IgD-negative memory B cell (primary cell): ENCODE measurements at regions not wholly inside any gene's neighbourhood (a gene's known extent, or its start where the extent isn't known, plus 50 kb on each side); places are given as distances from the start of the nearest gene placed in this dataset.

ENCODE experiments used
- H3K27ac Mint-ChIP-seq, 3 donors: one replicate each; pipeline ENCODE4 v1.8.0; 2020 to 2022; ENCODE audit warnings: mild to moderate bottlenecking in 3 of 3, mixed read lengths in 3 of 3, moderate library complexity in 1 of 3
- H3K27me3 Mint-ChIP-seq: one replicate; pipeline ENCODE4 v1.8.0; 2021; ENCODE audit warnings: mixed read lengths
- H3K36me3 Mint-ChIP-seq: one replicate; pipeline ENCODE4 v1.8.0; 2020; ENCODE audit warnings: mild to moderate bottlenecking, mixed read lengths
- H3K4me1 Mint-ChIP-seq, 3 donors: one replicate each; pipeline ENCODE4 v1.8.0; 2020 to 2022; ENCODE audit warnings: mixed read lengths in 3 of 3, mild to moderate bottlenecking in 1 of 3
- H3K4me3 Mint-ChIP-seq, 4 donors: one replicate each; pipeline ENCODE4 v1.8.0; 2020 to 2022; ENCODE audit warnings: mild to moderate bottlenecking in 4 of 4, mixed read lengths in 4 of 4, moderate library complexity in 3 of 4
- H3K9me3 Mint-ChIP-seq, 3 donors: one replicate each; pipeline ENCODE4 v1.8.0; 2020 to 2021; ENCODE audit warnings: mixed read lengths in 3 of 3, mild to moderate bottlenecking in 1 of 3

- Mint-ChIP-seq H3K36me3 (no peaks in the 10 kb centered on the region), H3K27me3 (peaks cover 13% of the 10 kb centered on the region), H3K9me3 (peaks cover 0 to 13% (median 8%) of the 10 kb centered on the region in 3 donors), H3K4me1 (no peaks in the 10 kb centered on the region), H3K4me3 (no peak overlapping the region), H3K27ac (no peak overlapping the region)
These were observed 105.4 kb downstream of the TTC8 start for GRCh38 chr14:88929656-88930436.

DNA sequence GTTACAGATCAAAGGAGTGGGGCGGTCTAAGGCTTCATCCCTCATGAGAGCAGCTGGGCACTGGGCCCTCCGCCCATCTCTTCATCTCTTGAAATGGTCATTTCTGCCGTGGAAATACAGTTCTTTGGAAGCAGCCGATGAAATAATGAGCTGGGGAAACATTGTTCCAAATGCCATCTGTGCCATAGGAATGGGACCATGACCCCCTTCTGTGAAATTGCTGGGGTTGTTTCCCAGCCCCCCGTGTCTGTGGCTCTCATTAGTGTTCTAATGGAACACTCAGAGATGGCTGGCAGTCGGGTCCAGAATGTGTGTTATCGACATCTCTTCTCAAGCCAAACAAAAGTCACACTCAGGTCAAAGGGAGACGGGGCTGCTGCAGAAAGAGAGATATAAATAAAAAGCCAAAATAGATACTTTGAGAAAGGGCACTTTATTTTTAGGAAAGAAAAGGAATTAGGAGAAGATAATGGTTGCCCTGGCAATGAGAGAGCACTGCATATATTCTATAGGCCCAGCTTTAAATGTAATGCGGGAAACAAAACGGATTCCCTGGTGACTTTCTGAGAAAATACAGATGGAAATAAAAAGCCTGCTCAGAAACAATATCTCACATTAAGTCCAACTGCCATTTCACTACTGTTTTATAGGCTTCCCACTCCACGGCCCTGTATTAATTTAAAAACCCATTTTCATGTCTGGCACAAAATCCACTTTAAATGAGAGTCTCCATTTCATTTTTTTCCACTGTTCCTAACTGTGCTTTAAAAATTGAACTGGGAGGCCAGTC is 107.1 kb downstream of the TTC8 start:
- Mint-ChIP-seq H3K4me3 (no peak overlapping the region), H3K27me3 (peaks cover 6% of the 10 kb centered on the region), H3K27ac (no peak overlapping the region), H3K4me1 (no peaks in the 10 kb centered on the region), H3K36me3 (no peaks in the 10 kb centered on the region), H3K9me3 (peaks cover 0 to 9% (median 7%) of the 10 kb centered on the region in 3 donors)

DNA sequence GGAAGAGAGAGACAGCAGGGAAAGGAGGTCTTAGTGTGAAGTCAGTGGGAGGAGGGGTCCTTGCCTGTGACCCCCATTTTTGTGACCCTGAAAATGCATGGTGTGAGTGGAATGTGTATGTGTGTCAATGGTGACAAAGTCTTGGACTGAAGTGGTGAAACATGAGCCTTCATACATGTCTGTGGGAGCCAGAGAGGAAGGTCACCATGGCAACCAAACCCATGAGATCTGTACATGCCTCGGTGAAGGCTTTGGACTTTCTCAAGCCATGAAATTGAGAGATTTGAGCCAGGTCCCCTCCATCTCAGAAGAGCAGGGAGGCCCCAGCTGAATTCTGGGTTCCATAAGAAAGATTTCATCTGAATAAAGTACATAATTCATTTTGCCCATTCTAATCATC is 108.7 kb downstream of the TTC8 start:
- Mint-ChIP-seq H3K4me3 (no peak overlapping the region), H3K4me1 (no peaks in the 10 kb centered on the region), H3K27me3 (peaks cover 6% of the 10 kb centered on the region), H3K36me3 (no peaks in the 10 kb centered on the region), H3K9me3 (peaks cover 0 to 9% (median 7%) of the 10 kb centered on the region in 3 donors), H3K27ac (no peak overlapping the region)

DNA sequence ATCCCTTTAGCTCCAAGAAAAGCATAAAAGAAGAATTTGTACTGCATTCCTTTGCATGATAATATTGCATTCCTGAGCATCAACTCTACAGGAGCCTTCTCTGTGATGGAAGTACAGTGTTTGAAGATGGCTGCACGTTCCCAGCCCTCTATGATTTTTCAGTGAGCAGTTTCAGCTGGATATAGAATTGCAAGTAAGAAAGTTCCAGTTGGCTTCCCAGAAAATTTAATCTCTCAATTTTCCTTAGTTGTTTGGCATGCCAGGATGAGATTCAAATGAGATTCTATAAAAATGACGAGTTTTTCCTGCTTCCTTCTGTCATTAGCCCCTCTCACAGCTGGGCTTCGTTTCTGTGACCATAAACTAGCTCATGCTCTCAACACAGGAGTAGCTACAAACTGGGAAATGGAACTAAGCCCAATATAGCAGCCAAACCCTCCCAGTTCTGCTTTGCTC is 109.9 kb downstream of the TTC8 start:
- peaks cover 0 to 6% (median 5%) of the 10 kb centered on the region in 3 donors for H3K9me3 Mint-ChIP-seq
- no peak overlapping the region for H3K4me3 Mint-ChIP-seq
- H3K36me3 Mint-ChIP-seq = no peaks in the 10 kb centered on the region
- peaks cover 6% of the 10 kb centered on the region for H3K27me3 Mint-ChIP-seq
- H3K27ac Mint-ChIP-seq = no peak overlapping the region
- no peaks in the 10 kb centered on the region for H3K4me1 Mint-ChIP-seq

GRCh38 chr14:88935083-88935482 is 110.6 kb downstream of the TTC8 start:
- H3K9me3 Mint-ChIP-seq = peaks cover 0 to 2% (median 0%) of the 10 kb centered on the region in 3 donors
- peaks cover 6% of the 10 kb centered on the region for H3K27me3 Mint-ChIP-seq
- peak overlapping the region in 1 of 4 donors; percentile 33 for H3K4me3 Mint-ChIP-seq
- no peak overlapping the region for H3K27ac Mint-ChIP-seq
- no peaks in the 10 kb centered on the region for H3K36me3 Mint-ChIP-seq
- no peaks in the 10 kb centered on the region for H3K4me1 Mint-ChIP-seq

- H3K27me3 Mint-ChIP-seq = peaks cover 1% of the 10 kb centered on the region
- no peaks in the 10 kb centered on the region for H3K4me1 Mint-ChIP-seq
- no peak overlapping the region for H3K27ac Mint-ChIP-seq
- H3K9me3 Mint-ChIP-seq = peaks cover 0 to 2% (median 0%) of the 10 kb centered on the region in 3 donors
- H3K36me3 Mint-ChIP-seq = no peaks in the 10 kb centered on the region
- no peak overlapping the region for H3K4me3 Mint-ChIP-seq
These were observed 113.3 kb downstream of the TTC8 start for GRCh38 chr14:88937706-88938105.

DNA sequence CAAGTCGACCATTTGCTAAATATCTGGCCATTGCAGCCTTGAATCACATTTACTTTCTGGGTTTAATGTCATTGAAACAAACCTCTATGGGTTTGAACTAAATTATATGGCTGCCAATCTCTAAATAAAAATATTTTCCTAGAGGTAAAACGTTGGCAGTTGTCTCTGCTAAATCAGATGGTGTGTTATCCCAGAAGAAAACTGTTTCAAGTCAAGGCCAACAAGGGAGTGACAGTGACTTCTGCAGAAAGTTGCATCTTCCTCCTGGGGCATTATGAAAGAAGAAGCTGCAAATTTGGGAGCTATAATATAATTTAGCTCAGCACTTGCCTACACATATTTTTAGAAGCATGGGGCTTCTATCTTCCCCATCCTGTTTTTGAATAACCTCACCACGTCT is 116.2 kb downstream of the TTC8 start:
- peaks cover 10% of the 10 kb centered on the region for H3K27me3 Mint-ChIP-seq
- no peaks in the 10 kb centered on the region for H3K4me1 Mint-ChIP-seq
- no peak overlapping the region for H3K27ac Mint-ChIP-seq
- no peak overlapping the region for H3K4me3 Mint-ChIP-seq
- no peaks in the 10 kb centered on the region for H3K36me3 Mint-ChIP-seq
- H3K9me3 Mint-ChIP-seq = peaks cover 0 to 7% (median 2%) of the 10 kb centered on the region in 3 donors

GRCh38 chr14:88941414-88941813 is 117.0 kb downstream of the TTC8 start:
- Mint-ChIP-seq H3K9me3 (peaks cover 0 to 7% (median 0%) of the 10 kb centered on the region in 3 donors), H3K36me3 (no peaks in the 10 kb centered on the region), H3K4me3 (no peak overlapping the region), H3K27ac (no peak overlapping the region), H3K4me1 (no peaks in the 10 kb centered on the region), H3K27me3 (peaks cover 12% of the 10 kb centered on the region)

GRCh38 chr14:88947646-88948598 is 123.5 kb downstream of the TTC8 start:
- H3K4me3 Mint-ChIP-seq = peak overlapping the region in 1 of 4 donors; percentile 39

DNA sequence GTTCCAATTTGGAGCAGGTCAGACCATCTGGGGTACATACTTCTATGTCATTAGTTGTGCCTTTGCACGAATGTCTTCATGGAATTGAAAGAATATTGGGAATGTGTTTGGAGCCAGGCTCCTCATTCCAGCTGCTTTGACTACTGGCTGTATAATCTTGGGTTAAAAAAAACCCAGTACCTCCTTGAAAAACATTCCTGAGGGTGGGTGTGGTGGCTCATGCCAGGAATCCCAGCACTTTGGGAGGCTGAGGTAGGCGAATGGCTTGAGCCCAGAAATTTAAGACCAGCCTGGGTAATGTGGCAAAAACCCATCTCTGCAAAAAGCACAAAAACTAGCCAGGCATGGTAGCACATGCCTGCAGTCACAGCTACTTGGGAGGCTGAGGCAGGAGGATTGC is 125.6 kb downstream of the TTC8 start:
- Mint-ChIP-seq H3K9me3 (peaks cover 13 to 18% (median 16%) of the 10 kb centered on the region in 3 donors), H3K4me1 (no peaks in the 10 kb centered on the region), H3K27me3 (peaks cover 5% of the 10 kb centered on the region), H3K27ac (no peak overlapping the region), H3K36me3 (peaks cover 2% of the 10 kb centered on the region), H3K4me3 (no peak overlapping the region)

More at GRCh38 chr14:88947646-88948598, 123.5 kb downstream of the TTC8 start:
- H3K36me3 Mint-ChIP-seq = no peaks in the 10 kb centered on the region
- no peaks in the 10 kb centered on the region for H3K4me1 Mint-ChIP-seq
- H3K27ac Mint-ChIP-seq = no peak overlapping the region
- peaks cover 12 to 22% (median 14%) of the 10 kb centered on the region in 3 donors for H3K9me3 Mint-ChIP-seq
- peaks cover 12% of the 10 kb centered on the region for H3K27me3 Mint-ChIP-seq

DNA sequence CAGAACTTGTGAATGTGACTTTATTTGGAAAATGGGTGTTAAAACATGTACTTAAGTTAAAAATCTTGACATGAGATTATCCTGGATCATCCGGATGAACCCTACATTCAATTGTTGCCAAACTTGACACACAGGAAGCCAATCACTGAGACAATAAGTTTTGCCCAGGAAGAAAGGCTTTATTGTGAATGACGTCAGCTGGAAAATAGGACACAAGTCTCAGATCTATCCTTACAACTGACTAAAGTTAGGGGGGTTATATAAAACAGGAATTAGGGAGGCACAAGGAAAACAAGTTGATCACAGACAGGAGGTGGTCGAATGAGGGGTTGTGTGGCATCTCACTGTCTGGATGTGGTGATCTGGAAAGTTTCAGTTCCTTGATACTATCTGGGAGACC is 126.9 kb downstream of the TTC8 start:
- Mint-ChIP-seq H3K4me1 (no peaks in the 10 kb centered on the region), H3K27me3 (peaks cover 1% of the 10 kb centered on the region), H3K27ac (no peak overlapping the region), H3K9me3 (peaks cover 13 to 18% (median 17%) of the 10 kb centered on the region in 3 donors), H3K4me3 (peak overlapping the region in 1 of 4 donors; percentile 58), H3K36me3 (peaks cover 2% of the 10 kb centered on the region)

DNA sequence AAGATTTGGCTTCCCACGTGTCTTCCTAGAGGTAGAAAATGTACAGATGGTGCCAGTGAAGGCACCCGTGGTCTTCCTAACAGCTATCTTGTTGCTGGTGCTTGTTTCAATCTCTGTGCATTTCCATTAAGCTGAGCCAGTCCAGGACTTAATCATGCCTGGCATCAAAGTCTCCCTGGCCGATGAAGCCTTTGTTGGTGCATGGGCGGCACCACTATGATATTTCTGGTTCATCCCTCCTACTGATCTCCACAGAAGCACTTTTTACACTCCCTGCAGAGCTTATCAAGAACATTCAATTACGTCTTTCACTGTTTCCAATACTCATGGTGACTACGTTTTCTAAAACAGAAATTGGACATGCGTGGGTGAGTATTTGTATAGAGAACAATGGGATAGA is 128.4 kb downstream of the TTC8 start:
- Mint-ChIP-seq H3K27ac (no peak overlapping the region), H3K4me1 (no peaks in the 10 kb centered on the region), H3K4me3 (no peak overlapping the region), H3K36me3 (peaks cover 2% of the 10 kb centered on the region), H3K27me3 (peaks cover 3% of the 10 kb centered on the region), H3K9me3 (peaks cover 13 to 18% (median 17%) of the 10 kb centered on the region in 3 donors)

DNA sequence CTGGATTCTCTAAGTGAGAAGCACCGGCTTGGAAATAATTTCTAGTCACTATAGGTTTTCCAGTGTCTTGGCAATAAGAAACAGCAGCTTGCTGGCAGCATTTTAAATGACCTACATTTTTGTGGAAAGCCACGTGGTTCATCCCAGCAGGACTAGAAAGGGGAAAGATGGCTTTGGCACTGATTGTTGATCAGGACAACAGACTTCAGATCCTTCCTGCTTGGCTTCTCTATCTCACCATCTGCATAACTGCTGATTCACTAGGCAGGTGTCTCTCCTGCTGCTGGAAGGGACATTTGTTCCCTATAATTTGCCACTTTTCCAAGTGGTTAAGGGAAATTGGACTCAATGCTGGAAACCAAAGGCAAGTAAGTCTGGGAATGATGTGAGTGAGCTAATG is 131.0 kb downstream of the TTC8 start:
- peaks cover 5% of the 10 kb centered on the region for H3K27me3 Mint-ChIP-seq
- H3K36me3 Mint-ChIP-seq = peaks cover 2% of the 10 kb centered on the region
- H3K27ac Mint-ChIP-seq = no peak overlapping the region
- H3K9me3 Mint-ChIP-seq = peaks cover 11 to 18% (median 12%) of the 10 kb centered on the region in 3 donors
- H3K4me1 Mint-ChIP-seq = no peaks in the 10 kb centered on the region
- no peak overlapping the region for H3K4me3 Mint-ChIP-seq

GRCh38 chr14:88960496-88960895 is 136.0 kb downstream of the TTC8 start:
- Mint-ChIP-seq H3K36me3 (no peaks in the 10 kb centered on the region), H3K4me1 (no peaks in the 10 kb centered on the region), H3K9me3 (peaks cover 0 to 2% (median 0%) of the 10 kb centered on the region in 3 donors), H3K27me3 (peaks cover 9% of the 10 kb centered on the region), H3K4me3 (no peak overlapping the region), H3K27ac (no peak overlapping the region)
